Thyroid gland (tissue), 4 donors: ENCODE measurements at regions not wholly inside any gene's neighbourhood (a gene's known extent, or its start where the extent isn't known, plus 50 kb on each side); places are given as distances from the start of the nearest gene placed in this dataset.
"Not testable (repeated sequence)": the region's sequence is repeated elsewhere in the genome, so short reads cannot be mapped to it uniquely, and the experiment has no call there.

Experiments used
- POLR2A ChIP-seq, 2 donors: fragments of 450-650 bp; IDR thresholded peaks; one replicate each; pipeline ENCODE4 v1.6.1; 2017; ENCODE audit warnings: antibody characterized with exemption in 2 of 2, mild to moderate bottlenecking in 2 of 2, moderate library complexity in 1 of 2
- TF ChIP-seq, protein P1 (sequence below), 6 experiments: fragments of 200-600 bp in 3 of 6; fragments of 450-650 bp in 3 of 6; sonication (generic) in 3 of 6; IDR thresholded peaks; one replicate each; pipeline ENCODE4 v1.5.1; 2016 to 2019; ENCODE audit warnings: antibody characterized with exemption in 6 of 6, mild to moderate bottlenecking in 2 of 6, inconsistent platforms in 1 of 6, moderate library complexity in 1 of 6

DNA sequence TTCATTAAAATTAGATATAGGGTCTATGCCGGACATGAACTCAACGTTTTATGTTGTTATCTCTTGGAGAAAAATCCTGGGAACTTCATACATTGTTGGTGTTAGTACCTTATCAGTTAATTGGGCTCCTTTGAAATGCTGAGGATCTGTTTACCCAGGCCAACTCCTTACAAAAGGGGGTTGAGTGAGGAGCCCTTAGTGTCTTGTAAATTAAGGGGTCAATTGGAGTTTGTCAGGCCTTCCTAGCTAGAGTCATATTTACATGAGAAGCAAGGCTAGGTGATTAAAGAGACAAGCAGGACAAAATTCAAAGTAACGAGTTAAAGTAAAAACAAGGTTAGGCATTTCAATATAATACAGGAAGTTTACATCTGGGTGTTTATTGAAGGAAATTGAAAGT, 454.1 kb upstream of the ADGRB3 start:
- TF ChIP-seq, protein P1, sequence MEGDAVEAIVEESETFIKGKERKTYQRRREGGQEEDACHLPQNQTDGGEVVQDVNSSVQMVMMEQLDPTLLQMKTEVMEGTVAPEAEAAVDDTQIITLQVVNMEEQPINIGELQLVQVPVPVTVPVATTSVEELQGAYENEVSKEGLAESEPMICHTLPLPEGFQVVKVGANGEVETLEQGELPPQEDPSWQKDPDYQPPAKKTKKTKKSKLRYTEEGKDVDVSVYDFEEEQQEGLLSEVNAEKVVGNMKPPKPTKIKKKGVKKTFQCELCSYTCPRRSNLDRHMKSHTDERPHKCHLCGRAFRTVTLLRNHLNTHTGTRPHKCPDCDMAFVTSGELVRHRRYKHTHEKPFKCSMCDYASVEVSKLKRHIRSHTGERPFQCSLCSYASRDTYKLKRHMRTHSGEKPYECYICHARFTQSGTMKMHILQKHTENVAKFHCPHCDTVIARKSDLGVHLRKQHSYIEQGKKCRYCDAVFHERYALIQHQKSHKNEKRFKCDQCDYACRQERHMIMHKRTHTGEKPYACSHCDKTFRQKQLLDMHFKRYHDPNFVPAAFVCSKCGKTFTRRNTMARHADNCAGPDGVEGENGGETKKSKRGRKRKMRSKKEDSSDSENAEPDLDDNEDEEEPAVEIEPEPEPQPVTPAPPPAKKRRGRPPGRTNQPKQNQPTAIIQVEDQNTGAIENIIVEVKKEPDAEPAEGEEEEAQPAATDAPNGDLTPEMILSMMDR (IDR thresholded peaks at IDR 0.05), result not testable (repeated sequence)
- not testable (repeated sequence) for TF ChIP-seq POLR2A (IDR thresholded peaks at IDR 0.05)
